ENCODE measurements at regions not wholly inside any gene's neighbourhood (a gene's known extent, or its start where the extent isn't known, plus 50 kb on each side); places are given as distances from the start of the nearest gene placed in this dataset.

GRCh38 chr14:34103176-34103575 lies 152.3 kb upstream of the EGLN3 start:
- TF ChIP-seq POLR2A (IDR thresholded peaks at IDR 0.05; ENCODE audit: low read depth, low read length) (no peak), POLR2AphosphoS5 (IDR thresholded peaks at IDR 0.05; ENCODE audit: low read depth, low read length) (no peak), TAF1 (IDR thresholded peaks at IDR 0.05; ENCODE audit: borderline replicate concordance, low read depth, low read length) (no peak)

Measured in GM12892 (cell line).